ENCODE measurements at regions not wholly inside any gene's neighbourhood (a gene's known extent, or its start where the extent isn't known, plus 50 kb on each side); places are given as distances from the start of the nearest gene placed in this dataset.
A peak's percentile ranks its signal among the peaks of the same experiment; 100 is the strongest.

DNA sequence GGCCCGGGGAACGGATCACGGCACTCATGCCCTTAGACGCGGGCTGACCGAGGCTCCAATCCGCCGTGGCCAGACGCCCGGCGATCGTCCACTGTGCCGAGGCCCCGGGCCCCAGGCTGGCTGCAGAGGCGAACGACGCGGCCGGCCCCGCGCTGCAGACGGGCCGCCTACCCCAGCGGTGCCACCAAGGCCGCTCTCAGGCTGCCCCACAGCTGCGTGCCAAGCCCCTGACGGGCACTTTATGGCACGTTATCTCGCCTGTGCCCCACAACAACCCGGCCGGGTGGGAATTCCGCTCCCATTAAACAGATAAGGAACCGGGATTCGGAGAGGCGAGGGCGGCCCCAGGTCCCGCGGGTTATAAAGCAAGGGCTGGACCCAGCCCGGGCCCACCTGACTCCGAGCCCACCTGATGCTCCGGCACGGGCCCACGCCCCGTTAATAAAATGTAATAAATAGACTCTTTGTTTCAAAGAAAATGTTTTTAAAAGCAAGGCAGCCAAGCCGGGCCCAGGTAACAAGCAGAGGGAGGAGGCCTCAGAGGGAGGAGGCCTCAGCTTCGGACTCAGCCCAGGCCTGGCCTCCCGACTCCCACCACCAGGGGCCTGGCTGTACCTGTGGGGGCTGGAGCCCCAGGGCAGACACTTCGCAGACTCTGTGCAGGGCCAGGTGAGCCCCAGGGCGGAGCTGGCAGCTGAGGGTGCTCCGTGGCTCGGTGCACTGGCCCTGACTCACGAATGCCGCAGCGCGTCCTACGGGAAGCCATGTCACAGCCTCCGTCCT, 79.7 kb downstream of the FOXL3 start:
- WGBS, 5 donors, result 85 to 94% (median 93%) methylated on average over 28 to 57 of the region's 57 CpGs
- DNase-seq, result peak; percentile 58
- TF ChIP-seq POLR2A (IDR thresholded peaks at IDR 0.05), result no peak
- TF ChIP-seq POLR2AphosphoS5 (IDR thresholded peaks at IDR 0.05), result no peak
- TF ChIP-seq, protein P1, sequence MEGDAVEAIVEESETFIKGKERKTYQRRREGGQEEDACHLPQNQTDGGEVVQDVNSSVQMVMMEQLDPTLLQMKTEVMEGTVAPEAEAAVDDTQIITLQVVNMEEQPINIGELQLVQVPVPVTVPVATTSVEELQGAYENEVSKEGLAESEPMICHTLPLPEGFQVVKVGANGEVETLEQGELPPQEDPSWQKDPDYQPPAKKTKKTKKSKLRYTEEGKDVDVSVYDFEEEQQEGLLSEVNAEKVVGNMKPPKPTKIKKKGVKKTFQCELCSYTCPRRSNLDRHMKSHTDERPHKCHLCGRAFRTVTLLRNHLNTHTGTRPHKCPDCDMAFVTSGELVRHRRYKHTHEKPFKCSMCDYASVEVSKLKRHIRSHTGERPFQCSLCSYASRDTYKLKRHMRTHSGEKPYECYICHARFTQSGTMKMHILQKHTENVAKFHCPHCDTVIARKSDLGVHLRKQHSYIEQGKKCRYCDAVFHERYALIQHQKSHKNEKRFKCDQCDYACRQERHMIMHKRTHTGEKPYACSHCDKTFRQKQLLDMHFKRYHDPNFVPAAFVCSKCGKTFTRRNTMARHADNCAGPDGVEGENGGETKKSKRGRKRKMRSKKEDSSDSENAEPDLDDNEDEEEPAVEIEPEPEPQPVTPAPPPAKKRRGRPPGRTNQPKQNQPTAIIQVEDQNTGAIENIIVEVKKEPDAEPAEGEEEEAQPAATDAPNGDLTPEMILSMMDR (IDR thresholded peaks at IDR 0.05 in 8 of 11, conservative IDR thresholded peaks at IDR 0.05 in 3 of 11), result no peak
- Histone ChIP-seq H3K36me3 (no peaks in the 10 kb centered on the region), H3K27me3 (replicated peaks in 1 of 7) (peaks cover 0 to 17% (median 0%) of the 10 kb centered on the region in 7 donors), H3K9me3 (no peaks in the 10 kb centered on the region), H3K27ac (no peak overlapping the region), H3K4me1 (peaks cover 4 to 17% (median 12%) of the 10 kb centered on the region in 6 donors), H3K4me3 (no peak overlapping the region)
- intact Hi-C loops (cut with DNase I; ENCODE audit: low total_unique reads), result no loop called here

DNA sequence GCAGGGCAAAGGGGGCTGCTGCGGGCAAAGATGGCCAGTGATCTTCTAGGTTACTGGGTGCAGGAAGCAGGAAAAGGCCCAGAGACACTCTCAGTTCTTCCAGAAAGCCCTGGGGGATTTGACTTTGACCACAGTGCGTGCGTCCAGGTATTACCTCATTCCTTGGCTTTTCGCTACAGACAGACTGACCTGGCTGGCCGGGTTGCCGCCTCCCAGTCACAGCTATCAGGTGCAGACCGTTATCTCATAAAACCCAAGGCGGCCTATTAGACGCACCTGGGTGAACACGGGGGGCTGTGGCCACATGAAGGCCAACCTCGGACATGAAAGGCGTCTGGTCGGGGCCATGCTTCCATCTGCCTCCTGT, 80.3 kb downstream of the FOXL3 start:
- WGBS, 5 donors, result 83 to 94% (median 88%) methylated on average over 10 to 13 of the region's 13 CpGs
- no peaks in the 10 kb centered on the region for H3K36me3 ChIP-seq

DNA sequence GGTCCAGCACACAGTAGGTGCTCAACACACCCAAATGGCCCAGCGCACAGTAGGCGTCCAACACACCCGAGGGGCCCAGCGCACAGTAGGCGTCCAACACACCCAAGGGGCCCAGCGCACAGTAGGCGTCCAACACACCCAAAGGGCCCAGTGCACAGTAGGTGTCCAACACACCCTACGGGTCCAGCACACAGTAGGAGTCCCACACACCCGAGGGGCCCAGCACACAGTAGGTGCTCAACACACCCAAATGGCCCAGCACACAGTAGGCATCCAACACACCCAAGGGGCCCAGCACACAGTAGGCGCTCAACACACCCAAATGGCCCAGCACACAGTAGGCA, 80.8 kb downstream of the FOXL3 start:
- 54 to 87% (median 78%) methylated on average over 6 to 10 of the region's 10 CpGs for WGBS, 5 donors
- Histone ChIP-seq H3K27me3 (replicated peaks in 1 of 7) (peaks cover 0 to 13% (median 0%) of the 10 kb centered on the region in 7 donors), H3K4me1 (peaks cover 4 to 14% (median 11%) of the 10 kb centered on the region in 6 donors), H3K4me3 (no peak overlapping the region), H3K36me3 (no peaks in the 10 kb centered on the region), H3K9me3 (no peaks in the 10 kb centered on the region), H3K27ac (no peak overlapping the region)
- DNase-seq, result no peak
- intact Hi-C loops (cut with DNase I; ENCODE audit: low total_unique reads), result no loop called here
- TF ChIP-seq POLR2A (IDR thresholded peaks at IDR 0.05), result no peak
- no peak for TF ChIP-seq POLR2AphosphoS5 (IDR thresholded peaks at IDR 0.05)
- TF ChIP-seq, protein P1 (IDR thresholded peaks at IDR 0.05 in 8 of 11, conservative IDR thresholded peaks at IDR 0.05 in 3 of 11), result no peak

More for the DNA sequence above, 80.3 kb downstream of the FOXL3 start:
- DNase-seq, result no peak
- Histone ChIP-seq H3K4me1 (peaks cover 4 to 17% (median 12%) of the 10 kb centered on the region in 6 donors), H3K9me3 (no peaks in the 10 kb centered on the region), H3K27ac (no peak overlapping the region), H3K4me3 (no peak overlapping the region), H3K27me3 (replicated peaks in 1 of 7) (peaks cover 0 to 13% (median 0%) of the 10 kb centered on the region in 7 donors)
- intact Hi-C loops (cut with DNase I; ENCODE audit: low total_unique reads), result no loop called here
- TF ChIP-seq POLR2AphosphoS5 (IDR thresholded peaks at IDR 0.05), result no peak
- TF ChIP-seq POLR2A (IDR thresholded peaks at IDR 0.05), result no peak
- TF ChIP-seq, protein P1 (IDR thresholded peaks at IDR 0.05 in 8 of 11, conservative IDR thresholded peaks at IDR 0.05 in 3 of 11), result no peak

DNA sequence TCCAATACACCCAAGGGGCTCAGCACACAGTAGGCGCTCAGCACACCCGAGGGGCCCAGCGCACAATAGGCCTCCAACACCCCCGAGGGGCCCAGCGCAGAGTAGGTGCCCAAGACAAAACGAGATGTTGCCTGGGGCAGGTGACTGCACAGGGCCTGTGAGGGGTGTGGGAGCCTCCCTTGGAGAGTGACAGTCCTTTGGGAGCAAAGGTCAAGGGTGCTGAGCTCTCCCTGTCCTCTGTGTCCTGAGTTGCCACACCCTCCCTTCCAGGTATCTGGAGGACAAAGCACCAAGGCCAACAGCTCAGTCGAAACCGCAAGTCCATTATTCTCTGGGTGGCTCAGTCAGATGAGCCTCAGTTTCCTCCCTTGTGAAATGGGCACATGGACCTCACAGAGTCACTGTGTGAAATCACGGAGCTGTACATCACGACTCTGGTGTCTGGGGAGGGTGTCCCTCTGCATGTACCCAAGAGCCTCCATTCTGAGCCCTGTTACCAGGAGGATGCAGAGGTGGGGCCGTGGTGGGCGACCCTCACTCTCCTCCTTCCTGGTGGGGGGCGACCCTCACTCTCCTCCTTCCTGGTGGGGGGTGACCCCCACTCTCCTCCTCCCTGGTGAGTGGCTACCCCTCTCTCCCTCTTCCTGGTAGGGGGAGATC, 81.3 kb downstream of the FOXL3 start:
- Histone ChIP-seq H3K36me3 (no peaks in the 10 kb centered on the region), H3K4me3 (no peak overlapping the region), H3K4me1 (peaks cover 1 to 14% (median 9%) of the 10 kb centered on the region in 6 donors), H3K27ac (no peak overlapping the region), H3K27me3 (replicated peaks in 1 of 7) (peaks cover 0 to 16% (median 0%) of the 10 kb centered on the region in 7 donors), H3K9me3 (no peaks in the 10 kb centered on the region)
- peak; percentile 59 for DNase-seq
- intact Hi-C loops (cut with DNase I; ENCODE audit: low total_unique reads), result no loop called here
- no peak for TF ChIP-seq POLR2AphosphoS5 (IDR thresholded peaks at IDR 0.05)
- TF ChIP-seq, protein P1 (IDR thresholded peaks at IDR 0.05 in 8 of 11, conservative IDR thresholded peaks at IDR 0.05 in 3 of 11), result no peak
- 80 to 94% (median 90%) methylated on average over 7 to 13 of the region's 13 CpGs for WGBS, 5 donors
